ENCODE measurements at regions not wholly inside any gene's neighbourhood (a gene's known extent, or its start where the extent isn't known, plus 50 kb on each side); places are given as distances from the start of the nearest gene placed in this dataset.

DNA sequence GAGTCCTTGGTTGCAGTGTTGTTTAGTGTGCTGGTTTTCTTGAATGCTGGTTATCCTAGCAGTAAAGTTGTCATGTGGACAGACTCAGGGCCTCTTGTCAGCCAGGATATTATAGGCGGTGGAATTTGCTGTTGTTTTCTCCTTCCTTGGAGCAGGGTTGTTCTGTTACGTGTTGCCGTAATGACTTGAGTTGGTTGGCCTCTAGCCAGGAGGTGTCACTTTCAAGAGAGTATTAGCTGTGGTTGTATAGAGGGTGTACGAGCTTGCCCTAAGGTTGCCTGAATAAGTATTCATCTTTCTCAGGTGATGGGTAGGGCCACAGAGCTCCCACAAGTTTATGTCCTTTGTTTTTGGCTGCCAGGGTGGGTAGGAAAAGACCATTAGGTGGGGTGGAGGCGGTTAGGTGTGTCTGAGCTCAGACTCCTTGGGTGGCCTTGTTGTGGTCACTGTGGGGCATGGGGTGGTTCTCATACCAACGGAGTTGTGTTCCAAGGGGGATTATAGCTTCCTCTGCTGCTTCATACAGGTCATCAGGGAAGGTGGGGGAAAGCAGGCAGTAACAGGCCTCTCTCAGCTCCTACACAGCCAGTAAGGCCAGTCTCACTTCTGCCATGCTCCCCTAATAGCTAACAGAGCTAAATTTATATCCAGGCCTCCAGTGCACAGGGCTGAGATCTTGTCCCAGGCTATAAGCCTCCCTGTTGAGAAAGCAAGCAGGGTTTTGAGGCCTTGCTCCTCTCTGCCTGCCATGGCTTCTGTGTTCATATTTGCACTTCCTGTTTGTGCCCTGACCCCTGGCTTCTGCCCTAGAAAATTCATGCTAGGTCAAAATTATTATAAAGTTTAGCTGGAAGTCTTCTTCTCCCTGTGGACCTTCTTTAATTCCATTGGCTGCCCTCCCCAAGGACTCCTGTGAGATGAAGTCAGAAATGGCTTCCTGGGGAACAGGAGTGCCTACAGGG lies 594.7 kb downstream of the RAPGEF2 start:
- TF ChIP-seq ZNF274 (IDR thresholded peaks at IDR 0.05; ENCODE audit: insufficient read depth, insufficient read length) (no peak), SRF (IDR thresholded peaks at IDR 0.05; ENCODE audit: low read depth in 2 of 2, low read length in 2 of 2) (no peak), MTA3 (IDR thresholded peaks at IDR 0.05; ENCODE audit: borderline replicate concordance, low read length) (no peak), CREB1 (IDR thresholded peaks at IDR 0.05; ENCODE audit: low read depth) (no peak), E2F4 (IDR thresholded peaks at IDR 0.05; ENCODE audit: low read depth, low read length) (no peak), ASH2L (IDR thresholded peaks at IDR 0.05; ENCODE audit: borderline replicate concordance, low read depth) (no peak)
- TF ChIP-seq, protein P1, sequence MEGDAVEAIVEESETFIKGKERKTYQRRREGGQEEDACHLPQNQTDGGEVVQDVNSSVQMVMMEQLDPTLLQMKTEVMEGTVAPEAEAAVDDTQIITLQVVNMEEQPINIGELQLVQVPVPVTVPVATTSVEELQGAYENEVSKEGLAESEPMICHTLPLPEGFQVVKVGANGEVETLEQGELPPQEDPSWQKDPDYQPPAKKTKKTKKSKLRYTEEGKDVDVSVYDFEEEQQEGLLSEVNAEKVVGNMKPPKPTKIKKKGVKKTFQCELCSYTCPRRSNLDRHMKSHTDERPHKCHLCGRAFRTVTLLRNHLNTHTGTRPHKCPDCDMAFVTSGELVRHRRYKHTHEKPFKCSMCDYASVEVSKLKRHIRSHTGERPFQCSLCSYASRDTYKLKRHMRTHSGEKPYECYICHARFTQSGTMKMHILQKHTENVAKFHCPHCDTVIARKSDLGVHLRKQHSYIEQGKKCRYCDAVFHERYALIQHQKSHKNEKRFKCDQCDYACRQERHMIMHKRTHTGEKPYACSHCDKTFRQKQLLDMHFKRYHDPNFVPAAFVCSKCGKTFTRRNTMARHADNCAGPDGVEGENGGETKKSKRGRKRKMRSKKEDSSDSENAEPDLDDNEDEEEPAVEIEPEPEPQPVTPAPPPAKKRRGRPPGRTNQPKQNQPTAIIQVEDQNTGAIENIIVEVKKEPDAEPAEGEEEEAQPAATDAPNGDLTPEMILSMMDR (IDR thresholded peaks at IDR 0.05 in 2 of 3, conservative IDR thresholded peaks at IDR 0.05 in 1 of 3; ENCODE audit: control insufficient read depth in 2 of 3, extremely low read depth in 1 of 3, insufficient read depth in 1 of 3, low read depth in 3 of 3, low read length in 3 of 3) = no peak
